ENCODE measurements at regions not wholly inside any gene's neighbourhood (a gene's known extent, or its start where the extent isn't known, plus 50 kb on each side); places are given as distances from the start of the nearest gene placed in this dataset.
"Not testable (repeated sequence)": the region's sequence is repeated elsewhere in the genome, so short reads cannot be mapped to it uniquely, and the experiment has no call there.

- DNase-seq: no peak
These were observed 201.5 kb downstream of the RGS3 start for GRCh38 chr9:113665064-113665463.

- DNase-seq: no peak
These were observed 202.2 kb downstream of the RGS3 start for GRCh38 chr9:113665756-113666155.

- no peak for DNase-seq
These were observed 204.5 kb downstream of the RGS3 start for GRCh38 chr9:113668061-113668460.

GRCh38 chr9:113669522-113670115 is 206.1 kb downstream of the RGS3 start:
- DNase-seq: no peak

- no peak for DNase-seq
These were observed 202.4 kb upstream of the ZNF618 start for GRCh38 chr9:113673726-113674125.

- no peak for DNase-seq
These were observed 201.7 kb upstream of the ZNF618 start for GRCh38 chr9:113674436-113674835.

- no peak for DNase-seq
These were observed 200.6 kb upstream of the ZNF618 start for GRCh38 chr9:113675475-113675941.

- no peak for DNase-seq
These were observed 199.1 kb upstream of the ZNF618 start for GRCh38 chr9:113677057-113677456.

- DNase-seq: no peak
These were observed 198.5 kb upstream of the ZNF618 start for GRCh38 chr9:113677569-113677968.

- DNase-seq: no peak
These were observed 197.8 kb upstream of the ZNF618 start for GRCh38 chr9:113678119-113678858.

GRCh38 chr9:113678859-113679256 is 197.3 kb upstream of the ZNF618 start:
- no peak for DNase-seq

- DNase-seq: peak; percentile 71
These were observed 193.8 kb upstream of the ZNF618 start for GRCh38 chr9:113682297-113682771.

GRCh38 chr9:113685636-113686035 is 190.5 kb upstream of the ZNF618 start:
- not testable (repeated sequence) for DNase-seq

GRCh38 chr9:113687107-113687679 is 188.9 kb upstream of the ZNF618 start:
- no peak for DNase-seq

- DNase-seq: peak; percentile 50
These were observed 188.3 kb upstream of the ZNF618 start for GRCh38 chr9:113687680-113688371.

- no peak for DNase-seq
These were observed 185.9 kb upstream of the ZNF618 start for GRCh38 chr9:113690055-113690740.

- no peak for DNase-seq
These were observed 183.9 kb upstream of the ZNF618 start for GRCh38 chr9:113692256-113692655.

- DNase-seq: no peak
These were observed 181.2 kb upstream of the ZNF618 start for GRCh38 chr9:113694912-113695311.

- no peak for DNase-seq
These were observed 180.7 kb upstream of the ZNF618 start for GRCh38 chr9:113695440-113695851.

GRCh38 chr9:113695901-113696300 is 180.2 kb upstream of the ZNF618 start:
- DNase-seq: no peak

GRCh38 chr9:113701774-113702755 is 174.0 kb upstream of the ZNF618 start:
- no peak for DNase-seq

Measured in right kidney (tissue), 1 donor.